IMR-90 (cell line): ENCODE measurements at regions not wholly inside any gene's neighbourhood (a gene's known extent, or its start where the extent isn't known, plus 50 kb on each side); places are given as distances from the start of the nearest gene placed in this dataset.

ENCODE experiments used
- ATAC-seq: fragments of 200-7000 bp; cut with Tn5 transposase; 2 replicates; pipeline ENCODE4 v1.9.1; 2020; ENCODE audit warnings: low read depth, mild to moderate bottlenecking, moderate library complexity
- BruUV-seq: library from RNA; stranded (reverse); fragments of 400-500 nt; replicated peaks from 2 replicates; lab custom pipeline; 2021; lab: Mats Ljungman, UMichigan
- CTCF ChIA-PET: fragments of 300-600 bp; formaldehyde crosslinking; extraction: SDS; loops from one replicate; lab custom pipeline; 2021; ENCODE audit warnings: antibody characterized with exemption; lab: Yijun Ruan, JAX
- POLR2A ChIA-PET: fragments of 300-600 bp; sonication (Branson Sonifier 250); formaldehyde crosslinking; loops from one replicate; lab custom pipeline; 2022; ENCODE audit warnings: antibody characterized with exemption; ENCODE audit not compliant: unreplicated experiment; lab: Charles Lee
- DNase-seq: peaks from one replicate; pipeline ENCODE4 v3.0.0; 2013
- H2AFZ ChIP-seq: replicated peaks from 2 replicates; pipeline ENCODE3; 2013; ENCODE audit warnings: low read length, mild to moderate bottlenecking; ENCODE audit not compliant: poor library complexity
- H2AK5ac ChIP-seq: 2 replicates; pipeline ENCODE4 v1.6.1; 2013; ENCODE audit warnings: low read depth, low read length, inconsistent platforms
- H2AK9ac ChIP-seq: replicated peaks from 2 replicates; pipeline ENCODE3; 2013; ENCODE audit warnings: mild to moderate bottlenecking, low read depth, low read length, moderate library complexity; ENCODE audit not compliant: poor library complexity
- H2BK120ac ChIP-seq: 2 replicates; pipeline ENCODE4 v1.6.1; 2013; ENCODE audit warnings: low read depth, low read length, inconsistent platforms
- H2BK15ac ChIP-seq: 3 replicates; pipeline ENCODE4 v1.6.1; 2013; ENCODE audit warnings: low read depth, low read length, inconsistent platforms
- H2BK20ac ChIP-seq: 2 replicates; pipeline ENCODE4 v1.6.1; 2013; ENCODE audit warnings: low read depth, mild to moderate bottlenecking, inconsistent platforms, low read length, moderate library complexity
- H2BK5ac ChIP-seq: 2 replicates; pipeline ENCODE4 v1.6.1; 2013; ENCODE audit warnings: mild to moderate bottlenecking, low read depth, low read length, inconsistent platforms; ENCODE audit not compliant: poor library complexity, severe bottlenecking
- H3K14ac ChIP-seq: replicated peaks from 2 replicates; pipeline ENCODE4 v1.6.1; 2013; ENCODE audit warnings: low read depth, low read length, inconsistent platforms
- H3K18ac ChIP-seq: 2 replicates; pipeline ENCODE4 v1.6.1; 2013; ENCODE audit warnings: low read depth, low read length, control low read depth
- H3K23ac ChIP-seq: 2 replicates; pipeline ENCODE4 v1.6.1; 2013; ENCODE audit warnings: low read depth, low read length, inconsistent platforms
- H3K27ac ChIP-seq: 2 replicates; pipeline ENCODE4 v1.5.1; 2013; ENCODE audit warnings: mild to moderate bottlenecking, control low read depth, low read length; ENCODE audit not compliant: insufficient read depth
- H3K27me3 ChIP-seq: 2 replicates; pipeline ENCODE4 v1.6.1; 2013; ENCODE audit warnings: low read length; ENCODE audit not compliant: control insufficient read depth, insufficient read depth
- H3K36me3 ChIP-seq: 2 replicates; pipeline ENCODE4 v1.6.1; 2013; ENCODE audit warnings: low read length, mixed read lengths; ENCODE audit not compliant: control insufficient read depth, insufficient read depth
- H3K4ac ChIP-seq: 2 replicates; pipeline ENCODE4 v1.6.1; 2013; ENCODE audit warnings: low read depth, low read length, inconsistent platforms
- H3K4me1 ChIP-seq: 2 replicates; pipeline ENCODE4 v1.6.1; 2013; ENCODE audit warnings: low read length, mixed read lengths; ENCODE audit not compliant: control insufficient read depth, insufficient read depth
- H3K4me2 ChIP-seq: 2 replicates; pipeline ENCODE4 v1.6.1; 2013; ENCODE audit warnings: low read depth, mild to moderate bottlenecking, control low read depth, low read length, moderate library complexity
- H3K4me3 ChIP-seq: 2 replicates; pipeline ENCODE4 v1.5.1; 2013; ENCODE audit warnings: low read depth, mild to moderate bottlenecking, control low read depth, low read length, moderate library complexity; ENCODE audit not compliant: insufficient read depth
- H3K56ac ChIP-seq: 2 replicates; pipeline ENCODE4 v1.6.1; 2013; ENCODE audit warnings: low read length, inconsistent platforms; ENCODE audit not compliant: insufficient read depth; ENCODE audit errors: extremely low read depth
- H3K79me1 ChIP-seq, 2 experiments: 2 replicates each; pipeline ENCODE4 v1.6.1; 2013; ENCODE audit warnings: low read length in 2 of 2, inconsistent platforms in 1 of 2, low read depth in 1 of 2
- H3K9ac ChIP-seq: 2 replicates; pipeline ENCODE4 v1.6.1; 2013; ENCODE audit warnings: low read depth, low read length, control low read depth
- H3K9me1 ChIP-seq: 2 replicates; pipeline ENCODE4 v1.6.1; 2013; ENCODE audit warnings: low read length, inconsistent platforms; ENCODE audit not compliant: insufficient read depth
- H3K9me3 ChIP-seq: 2 replicates; pipeline ENCODE4 v1.6.1; 2013; ENCODE audit warnings: low read length; ENCODE audit not compliant: control insufficient read depth, insufficient read depth
- H4K20me1 ChIP-seq: 2 replicates; pipeline ENCODE4 v1.6.1; 2013; ENCODE audit warnings: low read length, inconsistent platforms; ENCODE audit not compliant: insufficient read depth
- H4K5ac ChIP-seq: 2 replicates; pipeline ENCODE4 v1.6.1; 2013; ENCODE audit warnings: mild to moderate bottlenecking, low read depth, low read length, control low read depth
- H4K8ac ChIP-seq, 2 experiments: 2 replicates each; pipeline ENCODE4 v1.6.1; 2013; ENCODE audit warnings: low read depth in 2 of 2, low read length in 2 of 2, control low read depth in 1 of 2, inconsistent platforms in 1 of 2
- H4K91ac ChIP-seq: 2 replicates; pipeline ENCODE4 v1.6.1; 2013; ENCODE audit warnings: low read depth, low read length, inconsistent platforms; ENCODE audit not compliant: insufficient read depth
- BHLHE40 ChIP-seq: fragments of 150-350 bp; IDR thresholded peaks from 2 replicates; pipeline ENCODE4 v1.6.1; 2016; ENCODE audit warnings: mild to moderate bottlenecking, low read depth, low read length
- CEBPB ChIP-seq: IDR thresholded peaks from 2 replicates; pipeline ENCODE4 v1.6.1; 2012; ENCODE audit warnings: low read depth, low read length, improper control_type of control experiment
- CHD1 ChIP-seq: IDR thresholded peaks from 2 replicates; pipeline ENCODE4 v1.6.1; 2012; ENCODE audit warnings: low read depth, low read length, improper control_type of control experiment
- CTCF ChIP-seq: conservative IDR thresholded peaks from 2 replicates; pipeline ENCODE4 v1.5.1; 2012; ENCODE audit warnings: mild to moderate bottlenecking, low read depth, low read length, improper control_type of control experiment
- ELK1 ChIP-seq: fragments of 150-350 bp; IDR thresholded peaks from 2 replicates; pipeline ENCODE4 v1.6.1; 2016; ENCODE audit warnings: low read depth, mild to moderate bottlenecking, low read length, moderate library complexity, borderline replicate concordance
- MAFK ChIP-seq: IDR thresholded peaks from 2 replicates; pipeline ENCODE4 v1.6.1; 2012; ENCODE audit warnings: low read depth, low read length, improper control_type of control experiment
- MAZ ChIP-seq: IDR thresholded peaks from 2 replicates; pipeline ENCODE4 v1.6.1; 2012; ENCODE audit warnings: low read depth, mild to moderate bottlenecking, low read length, improper control_type of control experiment, moderate library complexity, borderline replicate concordance
- MXI1 ChIP-seq: IDR thresholded peaks from 2 replicates; pipeline ENCODE4 v1.6.1; 2012; ENCODE audit warnings: low read depth, mild to moderate bottlenecking, low read length, moderate library complexity, borderline replicate concordance
- NFE2L2 ChIP-seq: fragments of 150-350 bp; IDR thresholded peaks from 2 replicates; pipeline ENCODE4 v1.6.1; 2016; ENCODE audit warnings: low read depth, mild to moderate bottlenecking, low read length
- POLR2A ChIP-seq: IDR thresholded peaks from 2 replicates; pipeline ENCODE4 v1.6.1; 2012; ENCODE audit warnings: mild to moderate bottlenecking, low read depth, low read length
- RAD21 ChIP-seq: IDR thresholded peaks from 2 replicates; pipeline ENCODE4 v1.6.1; 2012; ENCODE audit warnings: low read length, improper control_type of control experiment
- RCOR1 ChIP-seq: IDR thresholded peaks from 2 replicates; pipeline ENCODE4 v1.6.1; 2012; ENCODE audit warnings: mild to moderate bottlenecking, low read length, improper control_type of control experiment; ENCODE audit not compliant: insufficient replicate concordance
- RFX5 ChIP-seq: IDR thresholded peaks from 2 replicates; pipeline ENCODE4 v1.8.0; 2012; ENCODE audit warnings: low read depth, mild to moderate bottlenecking, low read length, moderate library complexity
- SMC3 ChIP-seq: fragments of 150-350 bp; IDR thresholded peaks from 2 replicates; pipeline ENCODE4 v1.6.1; 2016; ENCODE audit warnings: low read depth, mild to moderate bottlenecking, antibody characterized with exemption, low read length, moderate library complexity
- WGBS, 2 experiments: methylation state at CpG; one replicate each; pipeline versions ENCODE4 v1.1.5 to v1.1.7; 2013; ENCODE audit warnings: missing lambda C conversion rate in 2 of 2; ENCODE audit not compliant: insufficient read length in 1 of 2; ENCODE audit errors: extremely low coverage in 2 of 2; 5-methylcytosine and 5-hydroxymethylcytosine counted together
- dilution Hi-C: fragments of 300-500 bp; cut with HindIII; formaldehyde crosslinking; loops from one replicate; pipeline ENCODE4 v1.14.3; 2018; ENCODE audit warnings: low sequenced_read_pairs; ENCODE audit not compliant: unreplicated experiment
- in situ Hi-C: fragments of 300-500 bp; cut with MboI; formaldehyde crosslinking; loops from 3 replicates; pipeline ENCODE4 v1.14.3; 2019; ENCODE audit warnings: low sequenced_read_pairs, inconsistent platforms, mixed read lengths
- intact Hi-C: fragments of 100-400 bp; cut with micrococcal nuclease; formaldehyde crosslinking; loops from 2 replicates; pipeline ENCODE4 v1.10.0; 2022
- TF ChIP-seq, protein P1 (sequence below): fragments of 150-350 bp; IDR thresholded peaks from 2 replicates; pipeline ENCODE4 v1.6.1; 2017; ENCODE audit warnings: mild to moderate bottlenecking, antibody characterized with exemption, low read length, low read depth

DNA sequence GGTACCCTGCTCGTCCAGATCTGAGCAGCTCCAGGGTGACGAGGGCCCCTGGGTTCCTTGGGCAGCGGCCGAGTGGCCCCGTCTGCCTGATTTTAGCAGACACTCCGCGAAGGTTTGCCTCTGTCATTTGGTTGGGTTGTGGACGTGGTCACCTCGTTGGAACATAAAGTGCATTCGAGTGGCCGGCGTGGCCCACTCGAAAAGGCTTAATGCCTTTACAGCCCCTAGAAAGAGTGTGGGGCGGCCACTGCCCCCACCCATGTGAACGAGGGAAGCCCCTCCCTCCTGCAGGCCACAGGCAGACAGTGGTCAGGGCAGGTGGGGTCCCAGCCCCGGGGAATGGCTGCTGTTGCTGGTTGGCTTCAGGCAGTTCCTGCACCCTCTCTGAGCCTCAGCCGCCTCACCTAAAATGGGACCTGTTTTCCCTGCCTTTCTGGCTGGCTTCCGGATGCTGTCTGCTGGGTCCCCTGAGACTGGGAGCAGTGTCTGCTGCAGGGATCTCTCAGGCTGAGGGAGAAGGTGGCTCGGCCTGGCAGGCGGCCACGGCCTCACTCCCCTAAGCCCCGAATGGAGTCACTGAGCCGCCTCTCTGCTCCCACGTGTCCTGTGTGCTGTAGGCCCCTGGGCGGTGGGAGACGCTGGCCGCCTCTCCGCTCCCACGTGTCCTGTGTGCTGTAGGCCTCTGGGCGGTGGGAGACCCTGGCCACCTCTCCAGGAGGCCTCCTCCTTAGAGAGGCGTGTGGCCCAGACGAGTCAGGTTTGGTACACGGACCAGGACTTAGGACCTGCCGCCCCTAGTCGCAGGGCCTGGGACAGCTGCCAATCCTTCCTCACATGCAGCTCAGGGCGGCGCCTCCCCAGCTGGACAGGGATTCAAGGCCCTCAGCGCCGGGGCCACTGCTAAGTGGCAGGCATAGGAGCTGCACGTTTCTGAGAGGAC lies 233.0 kb downstream of the ERMARD start:
- peaks cover 58% of the 10 kb centered on the region for H3K9me3 ChIP-seq
- no peak overlapping the region for H3K23ac ChIP-seq
- H3K4me1 ChIP-seq = no peaks in the 10 kb centered on the region
- H4K5ac ChIP-seq = no peak overlapping the region
- WGBS, 2 experiments = 72% methylated on average over 12 of the region's 40 CpGs; no CpG with 5 or more reads in 1 of the 2 experiments
- H3K4me3 ChIP-seq = no peak overlapping the region
- no TSS peak for BruUV-seq
- no peak overlapping the region for H2BK15ac ChIP-seq
- no peak overlapping the region for H2BK120ac ChIP-seq
- H3K14ac ChIP-seq = no peak overlapping the region
- H3K27ac ChIP-seq = no peak overlapping the region
- no peaks in the 10 kb centered on the region for H3K36me3 ChIP-seq
- no peaks in the 10 kb centered on the region for H4K20me1 ChIP-seq
- H2AFZ ChIP-seq = no peak overlapping the region
- no peak overlapping the region for H2AK5ac ChIP-seq
- no peak overlapping the region for H4K8ac ChIP-seq
- no peak overlapping the region for H3K18ac ChIP-seq
- no peak overlapping the region for H3K4ac ChIP-seq
- H3K79me1 ChIP-seq = no peaks in the 10 kb centered on the region
- no peak overlapping the region for H2AK9ac ChIP-seq
- no peaks in the 10 kb centered on the region for H3K9me1 ChIP-seq
- H4K91ac ChIP-seq = no peak overlapping the region
- intact Hi-C loops = no loop called here
- in situ Hi-C loops = no loop called here
- TF ChIP-seq MAZ = no peak
- no peak for TF ChIP-seq RAD21
- no peak for TF ChIP-seq ELK1
- no peak for TF ChIP-seq MXI1
- no peak for TF ChIP-seq POLR2A
- TF ChIP-seq, protein P1, sequence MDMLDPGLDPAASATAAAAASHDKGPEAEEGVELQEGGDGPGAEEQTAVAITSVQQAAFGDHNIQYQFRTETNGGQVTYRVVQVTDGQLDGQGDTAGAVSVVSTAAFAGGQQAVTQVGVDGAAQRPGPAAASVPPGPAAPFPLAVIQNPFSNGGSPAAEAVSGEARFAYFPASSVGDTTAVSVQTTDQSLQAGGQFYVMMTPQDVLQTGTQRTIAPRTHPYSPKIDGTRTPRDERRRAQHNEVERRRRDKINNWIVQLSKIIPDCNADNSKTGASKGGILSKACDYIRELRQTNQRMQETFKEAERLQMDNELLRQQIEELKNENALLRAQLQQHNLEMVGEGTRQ = no peak
- no peak for TF ChIP-seq SMC3
- no peak for TF ChIP-seq CEBPB
- no peak for TF ChIP-seq RCOR1
- no peak for TF ChIP-seq MAFK
- no peak for TF ChIP-seq CHD1
- TF ChIP-seq RFX5 = no peak
- TF ChIP-seq CTCF = no peak
- no peak for TF ChIP-seq NFE2L2
- no peak for TF ChIP-seq BHLHE40
- DNase-seq (no peak), ATAC-seq (no peak)
- H2BK20ac ChIP-seq = no peak overlapping the region
- POLR2A ChIA-PET = no interaction called here
- no peak overlapping the region for H3K56ac ChIP-seq
- H2BK5ac ChIP-seq = no peak overlapping the region
- CTCF ChIA-PET = no interaction called here
- dilution Hi-C loops = no loop called here
- no peaks in the 10 kb centered on the region for H3K27me3 ChIP-seq
- H3K9ac ChIP-seq = no peak overlapping the region
- H3K4me2 ChIP-seq = no peak overlapping the region
